ENCODE measurements at regions not wholly inside any gene's neighbourhood (a gene's known extent, or its start where the extent isn't known, plus 50 kb on each side); places are given as distances from the start of the nearest gene placed in this dataset.

- H3K36me3 ChIP-seq, result no peaks in the 10 kb centered on the region
- no peak for TF ChIP-seq CTCF (IDR thresholded peaks at IDR 0.05)
- no peaks in the 10 kb centered on the region for H3K9me3 ChIP-seq
- H3K4me3 ChIP-seq (ENCODE audit: low read depth in 1 of 2, low read length in 1 of 2), result no peak overlapping the region
- H3K27ac ChIP-seq, result no peak overlapping the region
- H3K4me1 ChIP-seq (ENCODE audit: control insufficient read depth in 1 of 2, insufficient read depth in 1 of 2, low read depth in 1 of 2, low read length in 1 of 2), result no peaks in the 10 kb centered on the region
- H3K27me3 ChIP-seq, result peaks cover 22% of the 10 kb centered on the region
Measured at GRCh38 chr15:93382200-93382820, 293.3 kb upstream of the RGMA start.

- H3K36me3 ChIP-seq, result no peaks in the 10 kb centered on the region
- no peak overlapping the region for H3K4me3 ChIP-seq (ENCODE audit: low read depth in 1 of 2, low read length in 1 of 2)
- H3K9me3 ChIP-seq, result no peaks in the 10 kb centered on the region
- H3K27ac ChIP-seq, result no peak overlapping the region
- H3K27me3 ChIP-seq, result peaks cover 30% of the 10 kb centered on the region
- H3K4me1 ChIP-seq (ENCODE audit: control insufficient read depth in 1 of 2, insufficient read depth in 1 of 2, low read depth in 1 of 2, low read length in 1 of 2), result no peaks in the 10 kb centered on the region
- TF ChIP-seq CTCF (IDR thresholded peaks at IDR 0.05), result no peak
Measured at GRCh38 chr15:93378558-93378957, 289.5 kb upstream of the RGMA start.

- no peak for TF ChIP-seq CTCF (IDR thresholded peaks at IDR 0.05)
- Histone ChIP-seq H3K4me1 (ENCODE audit: control insufficient read depth in 1 of 2, insufficient read depth in 1 of 2, low read depth in 1 of 2, low read length in 1 of 2) (no peaks in the 10 kb centered on the region), H3K9me3 (no peaks in the 10 kb centered on the region), H3K27ac (no peak overlapping the region), H3K4me3 (ENCODE audit: low read depth in 1 of 2, low read length in 1 of 2) (no peak overlapping the region), H3K36me3 (no peaks in the 10 kb centered on the region), H3K27me3 (peaks cover 22% of the 10 kb centered on the region)
Measured at GRCh38 chr15:93372865-93373223, 283.8 kb upstream of the RGMA start.

DNA sequence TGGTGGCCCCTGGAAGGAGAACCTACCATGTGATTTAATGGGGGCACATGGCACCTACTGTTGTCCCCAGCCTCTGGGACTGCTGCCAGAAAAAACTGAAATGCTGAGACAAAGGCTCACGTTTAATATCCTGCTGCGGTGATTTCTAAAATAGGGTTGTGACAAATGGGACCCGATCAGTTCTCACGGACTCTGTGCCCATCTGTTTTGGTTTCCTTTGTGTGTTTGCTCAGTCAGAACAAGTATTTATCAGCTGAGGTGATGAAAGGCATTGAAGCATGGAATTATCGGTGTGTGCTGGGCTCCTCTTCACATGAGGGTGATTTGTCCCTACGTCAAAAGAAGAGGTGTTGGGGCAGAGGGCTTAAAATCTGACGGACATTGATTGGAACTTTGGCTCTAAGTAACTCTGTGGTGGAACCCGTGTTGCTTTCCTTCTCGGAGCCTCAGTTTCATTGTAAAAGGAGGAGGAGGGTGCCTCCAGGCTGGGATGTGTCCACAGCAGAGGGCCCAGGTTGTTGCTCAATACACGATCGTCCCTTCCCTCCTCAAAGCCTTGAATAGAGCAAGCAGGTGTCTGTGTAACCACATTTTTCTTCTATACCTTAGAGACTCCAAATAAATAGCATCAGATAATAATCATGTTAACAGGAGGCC, 283.3 kb upstream of the RGMA start:
- no peaks in the 10 kb centered on the region for H3K9me3 ChIP-seq
- H3K4me3 ChIP-seq (ENCODE audit: low read depth in 1 of 2, low read length in 1 of 2), result no peak overlapping the region
- no peaks in the 10 kb centered on the region for H3K4me1 ChIP-seq (ENCODE audit: control insufficient read depth in 1 of 2, insufficient read depth in 1 of 2, low read depth in 1 of 2, low read length in 1 of 2)
- no peaks in the 10 kb centered on the region for H3K36me3 ChIP-seq
- TF ChIP-seq CTCF (IDR thresholded peaks at IDR 0.05), result no peak
- H3K27ac ChIP-seq, result no peak overlapping the region
- H3K27me3 ChIP-seq, result peaks cover 22% of the 10 kb centered on the region

DNA sequence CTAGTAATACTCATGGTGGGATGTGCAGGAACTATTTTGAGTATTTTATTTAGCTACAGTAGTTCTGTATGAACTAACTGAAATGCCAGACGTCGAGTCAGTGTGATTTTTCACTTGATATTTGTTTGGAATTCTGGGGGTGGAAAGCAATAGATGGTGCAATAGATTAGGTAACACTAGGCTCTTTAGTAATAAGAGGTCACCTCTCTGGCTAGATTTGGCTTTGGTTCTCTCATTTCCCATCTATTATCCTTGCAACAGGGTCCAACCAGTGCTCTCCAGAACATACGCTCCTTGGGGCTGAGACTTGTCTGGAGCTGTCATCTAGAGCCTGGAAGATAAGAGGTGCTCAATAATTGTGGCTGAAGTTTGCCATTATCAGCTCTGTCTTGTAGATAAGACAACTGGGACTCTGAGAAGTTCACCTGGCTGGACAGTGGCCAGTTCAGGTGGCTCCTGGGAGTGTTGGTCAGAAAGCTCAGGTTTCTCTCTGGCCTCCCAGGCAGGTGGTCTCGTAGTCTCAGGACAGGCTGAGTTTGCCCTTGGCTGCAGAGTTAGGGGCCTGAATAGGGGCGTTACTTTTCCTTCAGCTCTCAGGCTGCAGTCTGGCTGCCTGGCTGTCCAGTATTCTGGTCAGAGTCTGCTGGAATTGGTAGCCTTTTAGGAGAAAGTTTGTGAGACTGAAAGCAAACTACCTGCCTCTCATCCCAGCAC, 277.5 kb upstream of the RGMA start:
- Histone ChIP-seq H3K36me3 (no peaks in the 10 kb centered on the region), H3K27me3 (peaks cover 32% of the 10 kb centered on the region), H3K9me3 (no peaks in the 10 kb centered on the region), H3K4me1 (ENCODE audit: control insufficient read depth in 1 of 2, insufficient read depth in 1 of 2, low read depth in 1 of 2, low read length in 1 of 2) (no peaks in the 10 kb centered on the region), H3K27ac (no peak overlapping the region), H3K4me3 (ENCODE audit: low read depth in 1 of 2, low read length in 1 of 2) (no peak overlapping the region)
- no peak for TF ChIP-seq CTCF (IDR thresholded peaks at IDR 0.05)

Data from neutrophil (primary cell).